ENCODE measurements at regions not wholly inside any gene's neighbourhood (a gene's known extent, or its start where the extent isn't known, plus 50 kb on each side); places are given as distances from the start of the nearest gene placed in this dataset.
A peak's percentile ranks its signal among the peaks of the same experiment; 100 is the strongest.
"Not testable (repeated sequence)": the region's sequence is repeated elsewhere in the genome, so short reads cannot be mapped to it uniquely, and the experiment has no call there.

DNA sequence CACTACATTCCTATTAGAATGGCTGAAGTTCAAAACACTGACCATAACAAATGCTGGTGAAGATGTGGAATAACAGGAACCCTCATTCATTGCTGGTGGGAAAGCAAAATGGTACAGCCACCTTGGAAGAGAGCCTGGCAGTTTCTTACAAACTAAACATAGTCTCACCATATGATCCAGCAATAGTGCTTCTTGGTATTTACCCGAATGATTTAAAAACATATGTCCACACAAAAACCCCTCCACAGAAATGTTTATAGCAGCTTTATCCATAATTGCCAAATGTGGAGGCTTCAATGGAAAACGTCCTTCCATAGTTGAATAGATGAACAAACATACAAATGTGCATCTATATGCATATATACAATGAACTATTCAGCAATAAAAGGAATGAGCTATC lies 330.8 kb downstream of the BTBD3 start:
- Histone ChIP-seq H3K4me3 (ENCODE audit: low read depth, low read length) (no peak overlapping the region), H3K27me3 (ENCODE audit: control insufficient read depth, insufficient read depth, low read length) (no peaks in the 10 kb centered on the region), H3K27ac (ENCODE audit: low read depth, low read length) (no peak overlapping the region), H3K9ac (ENCODE audit: low read depth, low read length) (no peak overlapping the region), H3K4me1 (ENCODE audit: control insufficient read depth, insufficient read depth, low read length) (peaks cover 13% of the 10 kb centered on the region), H3K36me3 (ENCODE audit: control insufficient read depth, insufficient read depth, low read length) (no peaks in the 10 kb centered on the region), H3K9me3 (ENCODE audit: control insufficient read depth, insufficient read depth, low read length) (no peaks in the 10 kb centered on the region)

DNA sequence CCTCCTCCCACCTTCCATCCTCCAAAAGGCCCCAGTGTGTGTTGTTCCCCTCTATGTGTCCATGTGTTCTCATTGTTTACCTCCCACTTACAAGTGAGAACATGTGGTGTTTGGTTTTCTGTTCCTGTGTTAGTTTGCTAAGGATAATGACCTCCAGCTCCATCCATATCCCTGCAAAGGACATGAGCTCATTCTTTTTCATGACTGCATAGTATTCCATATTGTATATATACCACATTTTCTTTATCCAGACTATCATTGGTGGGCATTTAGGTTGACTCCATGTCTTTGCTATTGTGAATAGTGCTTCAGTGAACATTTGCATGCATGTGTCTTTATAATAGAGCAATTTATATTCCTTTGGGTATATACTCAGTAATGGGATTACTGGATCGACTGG lies 333.0 kb downstream of the BTBD3 start:
- H3K27me3 ChIP-seq (ENCODE audit: control insufficient read depth, insufficient read depth, low read length); H3K36me3 ChIP-seq (ENCODE audit: control insufficient read depth, insufficient read depth, low read length); H3K27ac ChIP-seq (ENCODE audit: low read depth, low read length); H3K9me3 ChIP-seq (ENCODE audit: control insufficient read depth, insufficient read depth, low read length); H3K9ac ChIP-seq (ENCODE audit: low read depth, low read length); H3K4me3 ChIP-seq (ENCODE audit: low read depth, low read length): not testable (repeated sequence)
- peaks cover 17% of the 10 kb centered on the region for H3K4me1 ChIP-seq (ENCODE audit: control insufficient read depth, insufficient read depth, low read length)

DNA sequence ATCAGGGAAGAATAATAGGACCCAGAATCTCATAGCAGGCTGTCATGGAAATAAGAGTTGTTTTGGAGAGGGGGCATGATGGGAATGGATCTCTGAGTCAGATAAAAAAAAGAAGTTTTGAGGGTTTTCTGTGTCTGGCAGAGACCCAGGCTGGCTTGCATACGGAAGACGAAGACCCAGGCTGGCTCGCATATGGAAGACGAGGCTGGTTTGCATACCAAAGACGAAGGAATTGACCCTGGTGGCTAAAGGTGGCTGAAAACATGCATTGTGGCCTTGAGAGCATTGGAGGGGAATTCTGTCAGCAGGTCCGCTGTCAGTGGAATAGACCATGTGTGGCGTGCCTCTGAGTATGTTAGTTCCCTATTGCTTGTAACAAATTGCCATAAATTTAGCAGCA lies 335.1 kb downstream of the BTBD3 start:
- Histone ChIP-seq H3K27me3 (ENCODE audit: control insufficient read depth, insufficient read depth, low read length) (no peaks in the 10 kb centered on the region), H3K27ac (ENCODE audit: low read depth, low read length) (no peak overlapping the region), H3K9me3 (ENCODE audit: control insufficient read depth, insufficient read depth, low read length) (no peaks in the 10 kb centered on the region), H3K9ac (ENCODE audit: low read depth, low read length) (0 out of 2 replicates have a peak overlapping the region, but pooled peaks have one; percentile 24), H3K36me3 (ENCODE audit: control insufficient read depth, insufficient read depth, low read length) (no peaks in the 10 kb centered on the region), H3K4me1 (ENCODE audit: control insufficient read depth, insufficient read depth, low read length) (peaks cover 17% of the 10 kb centered on the region), H3K4me3 (ENCODE audit: low read depth, low read length) (no peak overlapping the region)

DNA sequence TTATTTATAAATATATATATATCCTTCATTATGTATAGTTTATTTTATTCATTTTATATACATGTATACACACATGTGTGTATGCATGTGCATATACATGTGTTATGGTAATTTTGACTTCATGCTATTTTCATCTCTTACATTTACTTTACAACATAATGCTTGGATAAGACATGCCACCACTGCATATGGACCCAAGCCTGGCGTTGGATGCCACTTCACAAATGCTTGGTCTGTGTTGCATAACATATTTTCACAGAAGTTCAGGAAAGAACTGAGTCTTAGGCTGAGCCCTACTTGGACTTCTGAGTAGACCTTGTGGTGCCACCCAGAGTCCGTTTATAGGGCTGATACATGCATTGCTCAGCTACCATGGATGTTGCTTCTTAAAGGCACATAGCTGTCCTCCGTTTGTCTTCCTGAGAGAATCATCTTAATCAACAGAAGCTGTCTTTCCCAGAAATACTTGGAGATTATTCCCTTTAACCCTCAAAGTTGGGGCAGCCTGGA lies 337.8 kb downstream of the BTBD3 start:
- no peaks in the 10 kb centered on the region for H3K9me3 ChIP-seq (ENCODE audit: control insufficient read depth, insufficient read depth, low read length)
- no peak overlapping the region for H3K27ac ChIP-seq (ENCODE audit: low read depth, low read length)
- peaks cover 17% of the 10 kb centered on the region for H3K4me1 ChIP-seq (ENCODE audit: control insufficient read depth, insufficient read depth, low read length)
- H3K9ac ChIP-seq (ENCODE audit: low read depth, low read length) = no peak overlapping the region
- H3K27me3 ChIP-seq (ENCODE audit: control insufficient read depth, insufficient read depth, low read length) = no peaks in the 10 kb centered on the region
- H3K36me3 ChIP-seq (ENCODE audit: control insufficient read depth, insufficient read depth, low read length) = no peaks in the 10 kb centered on the region
- no peak overlapping the region for H3K4me3 ChIP-seq (ENCODE audit: low read depth, low read length)

DNA sequence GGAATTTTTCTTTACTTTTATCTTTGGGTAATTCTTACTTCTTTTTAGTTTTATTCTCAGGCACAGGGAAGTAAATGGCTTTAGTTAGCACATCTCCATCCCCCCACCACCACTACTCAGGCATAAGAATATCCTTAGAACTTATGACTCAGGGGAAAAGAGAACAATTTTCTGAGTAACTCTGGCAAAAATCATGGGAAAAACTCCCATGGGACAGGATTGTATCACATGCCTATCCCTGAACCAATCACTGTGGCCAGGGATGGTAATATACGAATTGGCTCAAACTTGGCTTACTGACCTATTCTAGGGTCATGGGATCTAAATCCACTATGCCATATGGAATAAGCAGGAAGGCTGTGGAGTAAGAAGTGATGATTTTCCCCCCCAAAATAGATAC lies 339.1 kb downstream of the BTBD3 start:
- Histone ChIP-seq H3K9ac (ENCODE audit: low read depth, low read length) (no peak overlapping the region), H3K9me3 (ENCODE audit: control insufficient read depth, insufficient read depth, low read length) (no peaks in the 10 kb centered on the region), H3K27ac (ENCODE audit: low read depth, low read length) (no peak overlapping the region), H3K36me3 (ENCODE audit: control insufficient read depth, insufficient read depth, low read length) (no peaks in the 10 kb centered on the region), H3K4me3 (ENCODE audit: low read depth, low read length) (no peak overlapping the region), H3K4me1 (ENCODE audit: control insufficient read depth, insufficient read depth, low read length) (peaks cover 17% of the 10 kb centered on the region), H3K27me3 (ENCODE audit: control insufficient read depth, insufficient read depth, low read length) (no peaks in the 10 kb centered on the region)

DNA sequence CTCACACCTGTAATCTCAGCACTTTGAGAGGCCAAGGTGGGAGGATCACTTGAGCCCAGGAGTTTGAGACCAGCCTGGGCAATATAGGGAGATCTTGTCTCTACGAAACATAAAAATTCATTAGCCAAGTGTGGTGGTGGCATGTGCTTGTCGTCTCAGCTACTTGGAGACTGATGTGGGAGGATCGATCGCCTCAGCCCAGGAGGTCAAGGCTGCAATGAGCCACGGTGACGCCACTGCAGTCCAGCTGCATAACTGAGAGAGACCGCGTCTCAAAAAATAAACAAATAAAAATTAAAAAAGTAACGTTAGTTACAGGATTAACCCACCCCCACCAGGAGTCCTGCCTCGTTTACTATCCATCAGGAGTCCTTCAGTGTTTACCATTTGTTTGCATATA lies 345.1 kb downstream of the BTBD3 start:
- Histone ChIP-seq H3K9ac (ENCODE audit: low read depth, low read length) (no peak overlapping the region), H3K4me1 (ENCODE audit: control insufficient read depth, insufficient read depth, low read length) (no peaks in the 10 kb centered on the region), H3K36me3 (ENCODE audit: control insufficient read depth, insufficient read depth, low read length) (no peaks in the 10 kb centered on the region), H3K27ac (ENCODE audit: low read depth, low read length) (no peak overlapping the region), H3K27me3 (ENCODE audit: control insufficient read depth, insufficient read depth, low read length) (no peaks in the 10 kb centered on the region), H3K9me3 (ENCODE audit: control insufficient read depth, insufficient read depth, low read length) (no peaks in the 10 kb centered on the region), H3K4me3 (ENCODE audit: low read depth, low read length) (no peak overlapping the region)

DNA sequence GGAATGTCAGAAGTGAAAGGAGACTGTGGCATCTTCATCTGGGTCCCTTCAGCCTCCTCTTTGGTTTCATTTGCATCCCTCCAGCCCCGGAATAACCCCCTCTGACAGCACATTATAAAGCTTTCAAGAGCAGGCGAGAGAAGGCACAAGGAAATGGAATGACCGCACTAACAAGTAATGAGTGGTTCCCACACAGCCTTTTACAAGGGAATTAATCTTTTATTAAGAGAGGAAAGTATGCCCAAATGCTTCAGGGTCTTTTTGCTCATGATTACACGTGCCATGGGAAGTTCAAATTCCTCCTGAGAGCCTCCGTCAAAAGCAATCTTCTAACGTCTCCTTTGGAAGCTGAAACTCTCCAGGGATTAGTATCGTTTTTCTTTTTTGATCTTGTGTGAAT lies 347.0 kb downstream of the BTBD3 start:
- H3K27me3 ChIP-seq (ENCODE audit: control insufficient read depth, insufficient read depth, low read length) = no peaks in the 10 kb centered on the region
- H3K27ac ChIP-seq (ENCODE audit: low read depth, low read length) = no peak overlapping the region
- no peaks in the 10 kb centered on the region for H3K4me1 ChIP-seq (ENCODE audit: control insufficient read depth, insufficient read depth, low read length)
- no peaks in the 10 kb centered on the region for H3K36me3 ChIP-seq (ENCODE audit: control insufficient read depth, insufficient read depth, low read length)
- no peaks in the 10 kb centered on the region for H3K9me3 ChIP-seq (ENCODE audit: control insufficient read depth, insufficient read depth, low read length)
- H3K4me3 ChIP-seq (ENCODE audit: low read depth, low read length) = no peak overlapping the region
- no peak overlapping the region for H3K9ac ChIP-seq (ENCODE audit: low read depth, low read length)

DNA sequence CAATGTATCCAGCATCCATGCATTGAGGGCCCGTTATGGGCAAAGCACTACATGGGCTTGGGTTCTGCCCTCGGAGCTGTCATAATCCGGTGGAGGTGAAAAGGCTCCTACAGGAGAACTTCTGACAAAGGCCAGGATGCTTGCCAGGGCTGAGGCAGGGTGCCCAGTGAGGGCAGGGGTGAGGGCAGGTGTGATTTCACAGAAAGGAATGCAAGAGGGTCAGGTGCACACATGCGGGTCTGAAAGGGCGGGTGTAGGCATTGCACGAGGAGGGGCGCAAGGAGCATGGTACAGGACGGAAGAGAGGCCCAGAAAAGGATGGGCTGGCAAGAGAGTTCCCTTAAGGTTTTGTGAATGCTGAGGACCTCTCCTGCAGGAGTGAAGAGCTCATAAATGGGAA lies 348.0 kb downstream of the BTBD3 start:
- Histone ChIP-seq H3K9ac (ENCODE audit: low read depth, low read length) (no peak overlapping the region), H3K36me3 (ENCODE audit: control insufficient read depth, insufficient read depth, low read length) (no peaks in the 10 kb centered on the region), H3K4me3 (ENCODE audit: low read depth, low read length) (no peak overlapping the region), H3K27ac (ENCODE audit: low read depth, low read length) (no peak overlapping the region), H3K27me3 (ENCODE audit: control insufficient read depth, insufficient read depth, low read length) (no peaks in the 10 kb centered on the region), H3K9me3 (ENCODE audit: control insufficient read depth, insufficient read depth, low read length) (no peaks in the 10 kb centered on the region), H3K4me1 (ENCODE audit: control insufficient read depth, insufficient read depth, low read length) (no peaks in the 10 kb centered on the region)

DNA sequence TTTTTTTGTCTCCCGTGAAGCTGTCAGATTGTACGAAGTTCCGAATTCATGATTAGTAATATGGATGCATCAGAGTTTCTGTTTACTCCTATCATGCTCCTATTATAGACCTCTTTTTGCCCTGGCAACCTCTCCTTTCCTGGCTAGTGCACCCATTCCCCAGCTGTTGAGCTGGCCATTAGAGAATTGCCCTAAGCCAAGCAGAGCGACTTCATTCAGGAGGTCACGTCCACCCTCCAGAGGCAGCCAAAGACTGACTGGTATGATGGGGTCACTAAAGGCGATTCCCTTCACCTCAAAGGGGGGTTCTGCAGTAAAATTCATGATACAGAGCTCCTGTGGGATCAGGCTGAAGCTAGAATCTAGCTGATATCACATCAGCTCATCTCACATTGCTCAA lies 351.9 kb downstream of the BTBD3 start:
- H3K27ac ChIP-seq (ENCODE audit: low read depth, low read length) = no peak overlapping the region
- H3K9me3 ChIP-seq (ENCODE audit: control insufficient read depth, insufficient read depth, low read length) = no peaks in the 10 kb centered on the region
- H3K36me3 ChIP-seq (ENCODE audit: control insufficient read depth, insufficient read depth, low read length) = no peaks in the 10 kb centered on the region
- no peaks in the 10 kb centered on the region for H3K4me1 ChIP-seq (ENCODE audit: control insufficient read depth, insufficient read depth, low read length)
- H3K4me3 ChIP-seq (ENCODE audit: low read depth, low read length) = no peak overlapping the region
- H3K9ac ChIP-seq (ENCODE audit: low read depth, low read length) = no peak overlapping the region
- H3K27me3 ChIP-seq (ENCODE audit: control insufficient read depth, insufficient read depth, low read length) = no peaks in the 10 kb centered on the region

DNA sequence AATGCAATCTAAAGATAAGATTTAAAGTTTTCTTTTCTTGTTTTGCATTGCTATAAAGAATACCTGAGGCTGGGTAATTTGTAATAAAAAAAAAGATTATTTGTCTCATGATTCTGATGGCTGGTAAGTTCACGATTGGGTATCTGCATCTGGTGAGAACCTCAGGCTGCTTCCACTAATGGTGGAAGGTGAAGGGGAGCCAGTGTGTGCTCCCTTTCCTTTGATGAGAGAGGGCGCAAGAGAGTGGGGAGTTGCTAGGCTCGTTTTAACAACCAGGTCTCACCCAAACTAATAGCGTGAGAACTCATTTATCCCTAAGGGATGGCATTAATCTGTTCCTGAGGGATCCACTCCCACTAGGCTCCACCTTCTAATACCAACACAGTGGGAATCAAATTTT lies 353.2 kb downstream of the BTBD3 start:
- Histone ChIP-seq H3K4me1 (ENCODE audit: control insufficient read depth, insufficient read depth, low read length) (no peaks in the 10 kb centered on the region), H3K36me3 (ENCODE audit: control insufficient read depth, insufficient read depth, low read length) (no peaks in the 10 kb centered on the region), H3K9me3 (ENCODE audit: control insufficient read depth, insufficient read depth, low read length) (no peaks in the 10 kb centered on the region), H3K27me3 (ENCODE audit: control insufficient read depth, insufficient read depth, low read length) (no peaks in the 10 kb centered on the region), H3K4me3 (ENCODE audit: low read depth, low read length) (no peak overlapping the region), H3K9ac (ENCODE audit: low read depth, low read length) (no peak overlapping the region), H3K27ac (ENCODE audit: low read depth, low read length) (no peak overlapping the region)

DNA sequence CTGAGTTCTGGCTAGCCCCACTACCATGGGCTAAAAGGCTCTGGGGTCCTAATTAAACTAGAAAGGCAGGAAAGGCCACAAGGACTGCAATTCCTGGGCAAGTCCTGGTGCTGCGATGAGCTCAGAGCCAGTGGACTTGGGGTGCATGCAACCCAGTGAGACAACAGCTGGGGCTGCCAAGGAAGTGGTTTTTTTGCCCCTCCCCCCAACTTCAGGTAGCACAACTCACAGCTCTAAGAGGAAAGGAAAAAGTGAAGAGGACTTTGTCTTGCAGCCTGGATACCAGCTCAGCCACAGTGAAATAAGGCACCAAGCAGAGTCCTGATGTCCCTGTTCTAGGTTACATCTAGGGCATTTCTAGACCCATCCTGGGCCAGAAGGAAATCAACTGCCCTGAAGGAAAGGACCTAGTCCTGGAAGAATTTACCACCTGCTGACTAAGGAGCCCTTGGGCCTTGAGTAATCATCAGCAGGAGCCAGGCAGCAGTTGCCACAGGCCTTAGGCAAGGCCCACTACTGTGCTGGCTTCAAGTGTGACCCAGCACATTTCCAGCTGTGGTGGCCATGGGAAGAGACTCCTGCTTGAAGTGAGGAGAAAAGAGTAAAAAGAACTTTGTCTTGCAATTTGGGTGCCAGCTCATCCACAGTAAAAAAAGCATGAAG lies 358.4 kb downstream of the BTBD3 start:
- Histone ChIP-seq H3K4me1 (ENCODE audit: control insufficient read depth, insufficient read depth, low read length) (no peaks in the 10 kb centered on the region), H3K9ac (ENCODE audit: low read depth, low read length) (no peak overlapping the region), H3K9me3 (ENCODE audit: control insufficient read depth, insufficient read depth, low read length) (no peaks in the 10 kb centered on the region), H3K4me3 (ENCODE audit: low read depth, low read length) (no peak overlapping the region), H3K36me3 (ENCODE audit: control insufficient read depth, insufficient read depth, low read length) (no peaks in the 10 kb centered on the region), H3K27ac (ENCODE audit: low read depth, low read length) (no peak overlapping the region), H3K27me3 (ENCODE audit: control insufficient read depth, insufficient read depth, low read length) (no peaks in the 10 kb centered on the region)
